Eye (tissue), 1 donor: ENCODE measurements at regions not wholly inside any gene's neighbourhood (a gene's known extent, or its start where the extent isn't known, plus 50 kb on each side); places are given as distances from the start of the nearest gene placed in this dataset.
A peak's percentile ranks its signal among the peaks of the same experiment; 100 is the strongest.
"Not testable (repeated sequence)": the region's sequence is repeated elsewhere in the genome, so short reads cannot be mapped to it uniquely, and the experiment has no call there.

ENCODE experiments used
- DNase-seq: peaks from one replicate; pipeline ENCODE4 v3.0.0-alpha.2; 2015

DNA sequence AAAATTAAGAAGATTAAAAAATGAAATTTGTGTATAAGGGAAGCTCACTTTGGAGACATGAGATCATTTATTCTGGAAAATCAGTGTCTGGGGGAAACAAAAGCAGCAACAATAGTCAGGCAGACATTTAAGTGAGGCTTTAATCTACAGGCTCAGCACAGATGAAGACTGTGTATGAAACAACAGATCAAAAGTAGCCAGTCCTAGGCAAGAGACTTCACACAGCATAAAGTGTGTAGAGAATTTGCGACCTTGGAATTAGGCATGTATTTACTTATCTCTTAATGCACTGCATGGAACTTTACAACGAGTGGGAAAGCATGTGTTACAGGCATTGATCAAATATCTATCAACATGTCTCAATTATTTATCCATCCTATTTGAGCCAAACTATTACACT is 1099.9 kb downstream of the PLA2G4A start:
- no peak for DNase-seq

DNA sequence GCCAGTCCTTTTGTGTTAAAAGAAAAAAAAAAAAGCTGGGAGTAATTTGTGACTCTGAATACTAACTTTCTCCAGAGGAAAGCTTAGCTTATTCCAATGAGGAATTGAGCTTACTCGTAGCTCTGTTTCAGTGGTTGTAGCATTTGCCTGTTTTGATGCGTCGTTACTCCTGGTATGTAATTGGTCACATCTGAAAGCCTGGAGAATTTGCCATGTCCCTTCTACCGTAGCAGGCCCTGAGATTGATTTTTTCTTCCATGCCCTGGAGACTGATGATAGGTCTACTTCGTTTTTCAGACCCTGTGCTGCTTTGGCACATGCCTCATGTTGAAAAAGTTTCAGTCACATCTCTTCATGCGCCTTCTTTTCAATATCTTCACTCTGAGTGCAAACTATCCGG is 1103.0 kb downstream of the PLA2G4A start:
- no peak for DNase-seq

DNA sequence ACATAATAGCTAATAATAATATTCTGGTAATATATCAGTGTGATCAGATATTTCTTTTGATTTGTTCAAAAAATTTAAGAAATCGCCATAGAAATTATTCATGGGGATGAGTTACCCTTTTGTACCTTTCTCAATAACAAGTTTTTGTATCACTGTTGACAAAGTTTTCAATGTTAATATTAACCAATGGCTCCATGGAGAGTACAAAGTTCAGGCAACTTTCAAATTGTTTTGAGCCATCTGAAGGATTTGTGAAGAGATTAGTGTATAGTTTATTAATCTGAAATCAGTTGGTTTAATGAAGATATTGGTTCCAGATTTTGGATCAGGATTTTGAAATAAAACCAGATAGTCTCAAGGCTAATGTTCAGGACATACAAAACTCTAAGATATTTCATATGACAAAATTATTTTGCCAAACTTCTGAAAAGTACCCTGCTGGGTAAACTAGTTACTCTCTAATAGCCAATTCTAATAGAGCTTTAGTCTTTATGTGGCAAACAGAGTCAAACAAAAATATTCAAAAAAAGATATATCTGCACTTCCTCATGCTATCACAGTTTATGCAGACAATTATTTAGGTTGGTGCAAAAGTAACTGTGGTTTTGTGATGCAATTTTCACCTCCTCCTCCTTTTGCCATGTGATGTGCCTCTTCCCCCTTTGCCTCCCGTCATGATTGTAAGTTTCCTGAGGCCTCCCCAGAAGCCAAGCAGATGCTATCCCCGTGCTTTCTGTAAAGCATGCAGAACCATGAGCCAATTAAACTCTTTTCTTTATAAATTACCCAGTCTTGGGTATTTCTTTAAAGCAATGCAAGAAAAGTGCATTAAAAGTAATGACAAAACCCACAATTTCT is 1105.0 kb downstream of the PLA2G4A start:
- no peak for DNase-seq

DNA sequence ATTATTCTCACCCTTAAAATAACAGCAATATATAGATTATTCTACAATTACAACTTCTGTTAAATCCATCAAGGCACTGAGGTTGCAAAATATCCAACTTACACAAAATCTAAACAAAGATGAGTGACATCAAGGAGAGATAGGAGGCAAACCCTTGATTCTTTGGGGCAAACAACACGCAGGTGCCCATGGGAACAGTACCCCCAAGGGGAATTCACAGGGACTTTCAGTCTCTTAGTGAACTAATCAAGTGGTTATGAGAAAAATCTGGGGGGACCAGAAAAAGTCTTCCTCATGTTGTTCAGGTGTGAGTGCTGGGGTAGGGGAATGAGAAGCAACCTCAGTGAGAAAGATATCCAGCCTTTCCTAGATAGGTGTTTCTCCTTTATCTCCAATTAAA is 1107.9 kb downstream of the PLA2G4A start:
- no peak for DNase-seq

DNA sequence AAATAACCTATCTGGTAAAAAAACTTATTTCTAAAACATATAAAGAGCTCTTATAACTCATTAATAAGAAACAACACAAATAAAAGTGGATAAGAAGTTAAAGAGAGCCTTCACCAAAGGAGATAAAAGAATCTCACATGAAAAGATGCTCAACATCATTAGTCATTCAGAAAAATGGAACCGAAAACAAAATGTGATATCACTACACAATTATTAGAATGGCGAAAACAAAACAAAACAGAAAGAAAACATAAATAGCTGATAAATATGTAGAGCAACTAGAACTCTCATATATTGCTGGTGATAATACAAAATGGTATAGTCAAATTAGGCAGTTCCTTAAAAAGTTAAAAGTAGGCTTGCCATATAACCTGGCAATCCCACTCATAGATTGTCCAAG is 1109.3 kb downstream of the PLA2G4A start:
- DNase-seq, result no peak

DNA sequence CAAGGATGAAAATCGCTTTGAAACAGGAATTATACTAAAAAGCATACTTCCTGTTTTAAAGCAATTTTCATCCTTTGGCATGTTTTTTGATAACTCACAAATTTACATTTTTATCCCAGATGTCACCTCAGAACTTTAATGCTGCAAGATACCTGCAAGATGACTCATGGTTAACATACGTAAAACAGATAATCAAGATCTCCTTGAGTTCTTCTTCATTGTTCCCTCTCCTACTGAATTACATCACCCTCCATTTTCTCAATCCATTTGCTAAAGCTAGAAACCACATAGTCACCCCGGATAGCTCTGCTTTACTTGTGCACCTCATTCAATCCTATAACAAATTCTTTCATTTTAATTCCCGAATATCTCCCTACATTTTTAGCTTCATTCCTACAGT is 1114.2 kb downstream of the PLA2G4A start:
- DNase-seq, result no peak

DNA sequence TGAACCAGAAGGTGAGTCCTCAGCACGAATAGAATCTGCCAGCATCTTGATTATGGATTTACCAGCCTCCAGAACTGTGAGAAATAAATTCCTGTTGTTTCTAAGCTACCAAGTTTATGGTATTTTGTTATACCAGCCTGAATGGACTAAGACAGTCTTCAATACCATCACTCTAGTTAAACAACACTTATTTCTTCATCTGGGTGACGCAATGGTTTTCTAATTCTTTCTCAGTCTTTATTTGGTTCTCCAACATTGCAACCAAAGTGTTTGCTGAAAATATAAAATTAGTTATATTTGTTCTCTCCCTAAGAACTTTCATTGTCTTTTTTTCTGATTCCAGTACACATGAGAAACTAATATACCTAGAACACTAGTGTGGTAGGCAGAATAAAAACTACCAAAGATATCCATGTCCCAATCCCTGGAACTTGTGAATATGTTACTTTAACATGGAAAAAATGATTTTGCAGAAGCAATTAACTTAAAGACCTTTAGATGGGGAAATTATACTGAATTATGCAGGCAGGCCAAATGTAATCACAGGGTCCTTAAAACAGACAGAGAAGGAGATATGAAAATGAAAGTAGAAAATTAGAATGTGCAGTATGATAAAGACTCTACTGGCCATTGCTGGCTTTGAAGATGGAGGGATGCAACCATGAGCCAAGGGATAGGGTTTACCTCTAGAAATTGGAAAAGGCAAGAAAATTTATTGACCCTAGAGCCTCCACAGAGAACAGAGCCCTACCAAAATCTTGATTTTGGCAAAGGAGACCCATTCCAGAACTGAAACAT is 1115.1 kb downstream of the PLA2G4A start:
- no peak for DNase-seq

DNA sequence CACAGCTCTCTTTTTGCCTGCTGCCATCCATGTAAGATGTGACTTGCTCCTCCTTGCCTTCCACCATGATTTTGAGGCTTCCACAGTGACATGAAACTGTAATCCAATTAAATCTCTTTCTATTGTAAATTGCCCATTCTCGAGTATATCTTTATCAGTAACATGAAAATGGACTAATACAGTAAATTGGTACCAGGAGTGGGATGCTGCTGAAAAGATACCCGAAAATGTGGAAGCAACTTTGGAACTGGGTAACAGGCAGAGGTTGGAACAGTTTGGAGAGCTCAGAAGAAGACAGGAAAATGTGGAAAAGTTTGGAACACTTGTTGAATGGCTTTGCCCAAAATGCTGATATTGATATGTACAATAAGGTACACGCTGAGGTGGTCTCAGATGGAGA is 1117.9 kb downstream of the PLA2G4A start:
- not testable (repeated sequence) for DNase-seq

DNA sequence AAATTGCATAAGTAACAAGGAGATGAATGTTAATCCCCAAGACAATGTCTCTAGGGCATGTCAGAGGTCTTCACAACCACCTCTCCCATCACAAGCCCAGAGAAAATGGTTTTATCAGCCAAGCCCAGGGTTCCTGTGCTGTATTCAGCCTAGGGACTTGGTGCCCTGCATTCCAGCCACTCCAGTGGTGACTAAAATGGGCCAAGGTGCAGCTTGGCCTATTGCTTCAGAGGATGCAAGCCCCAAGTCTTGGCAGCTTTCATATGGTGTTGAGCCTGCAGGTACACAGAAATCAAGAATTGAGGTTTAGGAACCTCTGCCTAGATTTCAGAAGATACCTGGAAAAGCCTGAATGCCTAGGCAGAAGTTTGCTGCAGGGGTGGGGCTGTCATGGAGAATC is 1118.6 kb downstream of the PLA2G4A start:
- no peak for DNase-seq

DNA sequence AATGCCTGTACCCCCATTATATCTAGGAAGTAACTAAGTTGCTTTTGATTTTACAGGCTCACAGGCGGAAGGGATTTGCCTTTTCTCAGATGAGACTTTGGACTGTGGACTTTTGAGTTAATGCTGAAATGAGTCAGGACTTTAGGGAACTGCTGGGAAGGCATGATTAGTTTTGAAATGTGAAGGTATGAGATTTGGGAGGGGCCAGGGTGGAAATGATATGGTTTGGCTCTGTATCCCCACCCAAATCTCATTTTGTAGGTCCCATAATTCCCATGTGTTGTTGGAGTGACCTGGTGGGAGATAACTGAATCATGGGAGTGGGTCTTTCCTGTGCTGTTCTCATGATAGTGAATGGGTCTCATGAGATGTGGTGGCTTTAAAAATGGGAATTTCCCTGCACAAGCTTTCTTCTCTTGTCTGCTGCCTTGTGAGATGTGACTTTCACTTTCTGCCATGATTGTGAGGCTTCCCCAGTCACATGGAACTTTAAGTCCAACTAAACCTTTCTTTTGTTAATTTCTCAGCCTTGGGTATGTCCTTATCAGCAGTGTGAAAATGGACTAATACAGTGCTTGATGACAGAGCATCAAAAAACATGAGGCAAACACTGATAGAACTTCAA is 1119.5 kb downstream of the PLA2G4A start:
- no peak for DNase-seq

DNA sequence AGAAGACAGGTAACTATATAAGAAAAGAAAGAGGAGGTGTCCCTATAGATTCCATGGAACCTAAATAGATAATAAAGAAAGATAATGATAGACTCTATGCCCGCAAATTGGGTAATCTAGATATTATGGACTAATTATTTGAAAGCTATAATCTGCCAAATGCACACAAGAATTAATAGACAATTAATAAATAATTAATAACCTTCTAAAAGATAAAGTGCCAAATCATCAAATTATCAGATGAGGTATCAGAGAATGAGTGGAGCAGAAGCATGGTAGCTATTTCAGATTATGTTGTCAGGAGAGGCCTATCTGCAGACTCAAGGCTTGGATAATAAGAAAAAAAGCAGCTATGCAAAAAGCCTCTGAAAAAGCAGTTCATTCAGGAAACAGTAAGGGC is 1120.8 kb downstream of the PLA2G4A start:
- no peak for DNase-seq

DNA sequence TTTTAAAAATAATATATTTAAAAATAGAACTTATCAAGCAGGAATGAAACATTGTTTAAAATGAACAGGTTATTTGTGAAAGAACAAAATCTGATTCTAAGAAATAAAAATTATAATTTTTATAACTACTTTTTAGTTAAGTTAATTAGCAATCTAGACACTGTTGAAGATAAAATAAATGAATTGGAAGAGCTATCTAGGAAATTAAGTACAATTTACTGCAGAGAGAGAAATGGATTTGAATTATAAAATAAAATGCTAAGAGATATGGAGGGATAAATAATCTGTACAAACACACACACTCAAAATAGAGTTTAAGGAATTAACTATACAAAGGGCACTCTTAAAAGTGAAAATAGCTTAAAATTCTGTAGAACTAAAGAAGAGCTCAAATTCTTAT is 1123.1 kb downstream of the PLA2G4A start:
- no peak for DNase-seq

DNA sequence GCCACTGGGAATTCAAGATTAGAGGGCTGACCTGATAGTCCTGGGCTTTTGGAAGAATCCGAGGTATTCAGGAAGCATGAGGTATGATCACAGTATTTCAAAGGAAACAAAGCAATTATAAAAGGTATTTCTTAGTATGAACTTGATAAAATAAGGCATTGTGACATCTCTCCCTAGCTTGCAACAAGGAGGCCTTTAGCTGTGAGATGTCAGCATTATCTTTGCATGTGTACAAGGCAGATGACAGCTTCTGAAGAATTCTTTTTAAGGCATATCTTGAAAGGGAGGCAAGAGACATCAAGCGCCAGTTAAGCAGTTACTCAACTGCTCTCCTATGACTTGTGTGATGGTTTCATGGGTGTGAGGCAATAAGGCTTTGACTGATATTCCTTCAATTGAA is 1123.7 kb downstream of the PLA2G4A start:
- DNase-seq, result no peak

DNA sequence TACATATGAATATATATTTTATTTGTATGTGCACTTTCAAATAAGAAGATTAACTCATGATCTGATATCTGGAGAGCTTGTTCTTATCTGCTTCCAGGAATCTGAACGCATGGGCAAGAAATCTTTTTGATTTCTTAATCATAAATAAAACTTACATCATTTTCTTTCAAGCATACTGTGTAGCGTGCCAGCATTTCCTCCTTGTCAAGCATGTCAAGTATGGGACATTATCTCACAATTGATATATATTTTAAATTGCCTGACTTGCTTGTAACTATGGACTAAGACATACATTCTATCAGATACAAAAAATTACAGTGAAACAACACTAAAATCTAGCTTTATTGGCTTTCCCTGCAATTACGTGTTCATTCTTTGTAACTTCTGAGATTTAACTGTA is 1128.2 kb downstream of the PLA2G4A start:
- DNase-seq, result no peak

DNA sequence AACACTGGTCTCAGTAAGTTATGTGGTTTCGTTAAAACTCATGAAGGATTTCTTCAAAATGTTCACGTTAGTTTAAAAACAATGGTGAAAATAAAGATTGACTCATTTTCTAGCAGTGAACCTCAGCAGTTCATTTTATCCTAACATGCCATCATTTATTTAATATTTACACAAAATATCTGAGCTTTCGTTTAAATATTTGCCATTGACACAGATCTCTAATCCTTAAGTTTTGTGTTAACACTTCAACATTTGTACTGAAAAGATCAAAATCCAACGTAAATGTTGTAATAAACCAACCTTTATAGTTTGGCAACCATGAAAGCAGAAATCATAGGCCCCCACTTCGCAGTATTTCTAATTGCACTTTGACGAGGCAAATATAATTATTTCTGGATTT is 1129.5 kb downstream of the PLA2G4A start:
- no peak for DNase-seq

DNA sequence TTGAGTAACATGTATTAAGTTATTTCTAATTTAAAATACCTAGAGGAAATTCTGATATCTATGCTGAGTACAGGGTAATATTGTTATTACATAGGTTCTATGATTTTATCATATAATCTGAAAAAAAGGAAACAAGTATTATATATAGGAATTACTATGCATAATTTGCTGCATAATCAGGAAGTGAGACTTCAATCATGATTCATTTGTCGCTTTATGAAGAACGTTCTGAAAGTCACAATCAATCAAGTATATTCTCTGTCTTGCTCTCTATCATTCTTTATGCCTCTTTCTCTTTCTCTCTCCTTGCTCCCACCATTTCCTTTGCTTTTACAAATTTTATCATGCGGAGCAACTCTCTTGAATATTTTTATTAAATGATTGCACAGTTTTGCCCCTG is 1130.3 kb downstream of the PLA2G4A start:
- DNase-seq, result no peak

DNA sequence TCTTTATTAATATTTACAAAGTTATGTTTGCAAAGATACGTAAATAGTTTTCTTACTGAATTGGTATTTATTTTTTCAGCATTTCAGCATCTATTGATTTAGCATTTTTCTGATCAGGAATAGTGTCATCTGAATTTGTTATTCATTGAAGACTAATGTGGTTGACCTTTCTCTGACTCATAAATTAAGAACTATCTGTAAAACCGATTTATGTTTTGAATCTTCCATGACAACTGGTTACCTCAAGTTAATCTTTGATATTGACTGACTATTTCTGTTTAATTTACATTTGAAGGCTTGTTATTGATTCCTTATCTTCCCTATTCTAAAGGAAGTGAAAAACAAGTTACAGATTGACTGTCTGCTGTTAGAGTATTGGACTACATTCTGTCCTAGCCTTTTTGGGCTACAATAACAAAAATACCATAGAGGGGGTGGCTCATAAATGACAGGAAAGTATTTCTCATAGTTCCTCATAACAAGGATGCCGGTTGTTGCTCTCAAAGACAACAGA is 1131.4 kb downstream of the PLA2G4A start:
- DNase-seq, result no peak

DNA sequence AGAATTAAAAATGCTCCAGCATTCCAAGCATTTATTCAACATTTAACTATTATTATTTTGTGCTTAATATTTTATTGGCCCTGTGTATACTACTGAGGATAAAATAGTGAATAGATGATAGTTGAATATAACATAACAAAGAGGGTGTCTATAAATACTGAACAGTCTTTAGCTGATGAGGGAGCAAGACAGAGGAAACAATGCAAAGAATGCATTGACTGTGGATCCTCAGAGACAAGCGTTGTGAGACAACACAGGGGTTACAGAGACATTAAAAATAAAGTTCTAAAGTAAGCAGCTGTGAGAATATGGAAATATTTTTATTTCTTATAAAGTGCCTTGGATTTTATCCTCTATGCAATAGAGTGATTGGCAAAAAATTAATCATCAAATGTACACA is 1133.1 kb downstream of the PLA2G4A start:
- DNase-seq, result no peak

DNA sequence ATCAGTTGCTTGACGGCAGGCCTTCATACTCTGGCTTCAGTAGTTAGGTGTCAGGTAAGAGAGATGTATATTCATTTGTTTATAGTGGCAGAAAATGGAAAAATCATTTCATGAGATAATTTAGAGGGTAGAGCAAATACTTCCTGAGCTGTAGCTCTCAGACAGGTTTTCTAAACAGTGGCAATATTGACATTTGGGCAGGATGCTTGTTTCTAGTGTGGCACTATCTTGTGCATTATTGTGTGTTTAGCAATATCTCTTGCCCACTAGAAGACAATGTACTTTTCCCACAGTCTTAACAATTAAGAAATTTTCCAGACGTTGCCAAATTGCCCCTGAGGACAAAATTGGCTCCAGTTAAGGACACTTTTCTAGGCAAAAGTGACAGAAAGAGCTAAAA is 1143.1 kb downstream of the PLA2G4A start:
- DNase-seq, result no peak

DNA sequence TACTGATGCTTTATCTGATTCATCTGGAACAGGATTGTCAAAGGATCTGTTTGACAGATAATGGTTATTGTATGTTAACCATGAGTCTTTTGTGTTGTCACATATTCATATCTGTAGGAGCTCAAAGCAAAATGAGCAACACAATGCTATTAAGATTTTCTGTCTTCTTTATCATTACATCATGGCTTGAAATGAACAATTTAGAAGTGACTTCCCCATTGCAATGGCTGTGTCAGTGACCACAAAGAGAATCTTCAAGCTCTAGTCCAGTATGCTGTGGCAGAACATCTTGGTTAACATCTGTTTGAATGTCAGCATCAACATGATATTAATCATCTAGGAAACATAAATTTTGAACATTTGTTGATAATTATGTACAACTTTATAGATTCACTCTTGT is 1148.5 kb downstream of the PLA2G4A start:
- no peak for DNase-seq

DNA sequence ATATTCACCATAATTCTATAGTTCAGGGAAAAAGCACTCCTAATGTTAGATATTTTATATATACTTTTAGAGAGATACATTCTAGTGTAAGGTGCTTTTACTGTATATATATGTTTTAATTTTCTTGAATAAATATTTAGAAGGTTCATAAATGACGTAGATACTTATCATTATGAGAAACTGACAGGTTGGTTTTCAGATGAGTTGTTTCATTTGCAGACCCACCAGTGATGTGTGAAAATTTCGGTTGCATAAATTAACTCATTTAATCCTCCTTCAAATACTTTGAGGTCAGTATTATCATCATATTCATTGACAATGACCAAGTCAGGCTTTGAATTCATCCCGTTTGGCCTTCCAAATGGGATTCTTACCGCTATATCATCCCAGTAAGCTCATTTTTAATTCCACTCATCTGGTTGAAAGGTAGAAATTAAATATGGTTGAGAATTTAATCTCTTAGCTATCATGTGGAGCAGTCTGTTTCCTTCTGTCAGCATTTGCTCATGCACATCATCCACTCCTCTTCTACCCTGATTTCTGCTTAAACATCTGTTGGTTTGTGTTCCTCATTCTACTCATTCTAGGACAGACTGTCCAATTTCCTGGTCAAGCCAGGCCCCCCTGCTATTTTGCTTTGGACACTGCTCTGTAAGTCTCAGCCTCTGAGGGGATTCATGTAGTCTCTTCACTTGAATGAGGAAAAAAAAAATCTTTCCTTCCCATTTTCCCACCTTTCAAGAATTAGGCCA is 1156.6 kb downstream of the PLA2G4A start:
- no peak for DNase-seq

DNA sequence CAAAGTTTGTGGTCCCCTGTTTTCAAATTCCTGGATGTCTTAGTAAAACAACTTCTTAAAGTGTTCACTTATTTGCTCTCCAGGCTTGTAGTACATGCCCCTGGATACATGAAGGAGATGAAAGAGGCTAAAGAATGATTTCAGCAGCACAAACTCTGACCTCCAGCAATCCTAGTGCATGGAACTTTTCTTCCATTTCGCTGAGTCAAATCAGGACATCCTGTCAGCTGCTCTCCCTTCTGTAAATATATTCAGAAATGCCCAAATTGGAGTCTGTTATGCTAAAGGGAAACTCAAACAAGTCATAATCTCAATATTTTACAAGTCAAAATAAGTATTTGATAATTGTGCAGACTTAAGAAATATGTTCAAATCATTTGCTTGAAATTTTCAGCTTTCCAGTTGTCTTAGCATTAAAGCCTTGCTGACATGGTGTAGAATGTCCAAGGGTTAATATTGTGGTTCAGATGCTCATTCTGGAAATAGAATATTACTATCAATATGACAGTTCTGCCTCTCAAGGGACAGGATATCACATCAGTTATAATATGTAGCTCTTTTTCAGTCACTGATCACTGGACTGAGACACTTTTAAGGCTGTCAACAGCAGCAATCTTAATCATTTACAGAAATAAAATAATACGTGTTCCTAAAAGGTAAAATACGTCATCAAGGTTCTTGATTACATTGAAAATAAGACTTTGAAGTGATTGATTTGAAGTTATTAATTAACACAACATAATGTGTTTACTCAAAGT is 1157.3 kb downstream of the PLA2G4A start:
- DNase-seq, result peak; percentile 39
